Ramos (cell line): ENCODE measurements at regions not wholly inside any gene's neighbourhood (a gene's known extent, or its start where the extent isn't known, plus 50 kb on each side); places are given as distances from the start of the nearest gene placed in this dataset.

ENCODE experiments used
- in situ Hi-C: fragments of 300-500 bp; cut with MboI; formaldehyde crosslinking; loops from one replicate; pipeline ENCODE4 v1.14.3; 2022; ENCODE audit warnings: low sequenced_read_pairs; ENCODE audit not compliant: unreplicated experiment

DNA sequence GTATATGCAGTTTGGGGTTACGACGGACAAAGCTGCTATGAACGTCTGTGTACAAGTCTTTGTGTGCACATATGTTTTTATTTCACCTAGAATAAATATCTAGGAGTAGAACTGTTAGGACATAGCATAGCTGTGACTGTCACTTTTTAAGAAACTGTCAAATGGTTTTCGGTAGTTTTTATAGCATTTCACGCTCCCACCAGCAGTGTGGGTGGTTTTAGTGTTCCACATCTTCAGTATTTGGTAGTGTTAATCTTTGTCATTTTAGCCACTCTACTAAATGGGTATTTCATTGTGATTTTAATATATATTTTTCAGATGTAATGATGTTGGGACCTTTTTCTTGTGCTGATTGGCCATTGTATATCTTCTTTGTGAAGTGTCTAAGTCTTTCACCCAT, 109.1 kb upstream of the BCAT1 start:
- in situ Hi-C loops: loop anchor here (5.0 kb wide), 1 partner anchor 36 kb away; no protein-coding TSS in a partner anchor

DNA sequence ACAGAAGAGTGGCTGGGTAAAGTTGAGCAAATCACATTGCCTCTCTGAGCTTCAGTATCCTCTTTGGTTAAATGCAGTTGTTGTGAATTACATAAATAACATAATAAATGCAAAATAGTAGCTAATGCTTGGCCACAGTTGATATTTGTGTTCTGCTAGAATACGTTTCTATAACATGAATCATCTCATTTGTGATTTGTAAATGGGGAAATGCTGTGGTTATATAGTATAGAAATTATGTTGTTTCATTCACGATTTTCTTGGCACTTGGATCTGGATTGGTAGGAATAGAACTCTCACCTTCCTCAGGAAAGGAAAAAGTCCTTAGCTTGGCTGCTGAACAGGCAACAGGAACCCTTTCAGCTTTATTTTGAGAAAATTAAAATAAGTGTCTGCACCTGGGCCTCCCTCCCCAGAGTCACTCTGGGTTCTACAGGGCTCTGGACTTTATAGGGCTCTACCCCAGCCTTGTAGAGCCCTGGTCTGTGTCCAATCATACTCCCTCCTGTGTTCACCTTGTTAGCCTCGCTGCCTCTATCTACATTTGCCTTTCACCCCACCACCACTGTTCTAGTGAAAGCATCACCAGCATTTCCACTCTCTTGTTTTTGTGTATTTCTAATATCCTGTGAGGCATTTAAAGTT, 107.7 kb upstream of the BCAT1 start:
- in situ Hi-C loops: loop anchor here (5.0 kb wide), 1 partner anchor 34 kb away; no protein-coding TSS in a partner anchor

DNA sequence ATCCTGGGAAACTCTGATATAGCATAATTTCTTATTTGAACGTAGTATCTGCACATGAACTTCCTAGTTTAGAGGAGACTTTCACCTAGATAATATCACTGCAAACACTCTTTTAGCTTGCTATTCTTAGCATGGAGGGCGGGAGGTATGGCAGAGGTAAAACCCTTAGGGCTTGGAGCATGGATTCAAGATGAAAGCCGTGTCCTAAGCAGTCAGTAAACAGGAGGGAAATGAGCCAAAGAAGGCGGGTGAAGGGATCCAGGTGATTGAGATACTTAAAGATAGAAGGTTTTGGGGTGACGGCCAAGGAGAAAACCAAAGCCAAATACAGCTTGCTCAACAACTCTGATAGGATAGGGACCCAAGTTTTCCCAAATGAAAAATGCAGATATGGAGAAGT, 107.1 kb upstream of the BCAT1 start:
- in situ Hi-C loops: loop anchor here (5.0 kb wide), 1 partner anchor 34 kb away; no protein-coding TSS in a partner anchor

DNA sequence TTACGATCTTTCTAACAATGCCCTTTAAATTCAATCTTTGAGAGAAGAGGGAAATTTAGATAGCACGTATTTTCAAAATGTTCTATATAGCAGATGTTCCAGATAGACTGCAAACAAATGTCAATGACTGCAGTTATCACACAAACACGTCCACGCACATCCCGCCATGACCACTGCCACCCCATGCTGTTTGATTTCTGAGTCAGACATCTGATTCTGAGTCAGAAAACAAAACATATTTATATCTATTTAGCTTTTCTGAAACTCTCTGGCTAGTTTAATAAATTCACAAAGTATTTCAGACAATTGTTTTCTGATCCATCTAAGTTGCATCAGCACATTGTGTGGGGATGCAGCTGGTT, 105.9 kb upstream of the BCAT1 start:
- in situ Hi-C loops: loop anchor here (5.0 kb wide), 1 partner anchor 32 kb away; no protein-coding TSS in a partner anchor

DNA sequence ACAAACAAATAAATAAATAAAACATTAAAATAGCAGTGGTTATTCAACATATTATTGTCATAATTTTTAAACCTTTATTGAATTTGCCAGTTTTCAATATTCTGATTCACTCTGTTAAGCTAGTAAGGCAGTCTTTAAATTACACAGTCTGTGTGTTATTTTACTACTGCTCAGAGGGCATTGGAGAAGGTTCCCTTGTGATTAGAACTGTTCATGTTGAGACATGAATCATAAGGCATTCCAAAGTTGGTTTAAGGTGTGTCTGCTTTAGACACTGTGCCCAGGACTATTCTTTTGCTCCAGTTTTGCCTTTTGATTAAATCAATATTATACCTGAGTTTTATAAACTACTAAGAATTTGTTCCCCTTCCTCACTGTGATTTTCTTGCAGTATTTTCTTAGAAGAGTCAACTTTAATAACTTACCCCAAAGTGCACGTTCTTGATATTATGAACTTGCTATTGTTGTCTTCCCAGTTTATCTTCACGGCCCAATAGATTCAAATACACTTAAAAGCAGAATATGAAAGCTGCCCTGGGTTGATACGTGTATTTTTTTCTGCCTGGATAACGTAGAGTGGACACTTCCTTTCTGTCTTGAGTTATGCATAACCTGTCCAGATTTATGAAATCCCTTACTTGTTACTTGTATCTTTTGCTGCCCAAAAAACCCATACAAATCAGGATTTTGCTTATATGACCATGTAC, 105.3 kb upstream of the BCAT1 start:
- in situ Hi-C loops: no loop called here

DNA sequence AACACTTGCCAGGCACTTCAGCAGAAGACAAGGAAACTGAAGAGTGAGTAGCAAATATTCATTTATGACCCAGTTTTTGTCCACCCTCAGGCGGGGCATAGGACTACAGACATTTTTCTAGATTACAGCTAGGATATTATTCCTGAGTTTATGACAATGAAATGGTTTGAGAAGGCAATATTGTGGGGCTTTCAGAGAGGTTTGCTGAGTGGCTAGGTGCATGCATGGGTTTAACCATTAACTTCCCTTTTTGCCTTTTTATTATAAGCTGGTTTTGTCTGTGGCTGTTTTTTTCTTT, 104.0 kb upstream of the BCAT1 start:
- in situ Hi-C loops: no loop called here

DNA sequence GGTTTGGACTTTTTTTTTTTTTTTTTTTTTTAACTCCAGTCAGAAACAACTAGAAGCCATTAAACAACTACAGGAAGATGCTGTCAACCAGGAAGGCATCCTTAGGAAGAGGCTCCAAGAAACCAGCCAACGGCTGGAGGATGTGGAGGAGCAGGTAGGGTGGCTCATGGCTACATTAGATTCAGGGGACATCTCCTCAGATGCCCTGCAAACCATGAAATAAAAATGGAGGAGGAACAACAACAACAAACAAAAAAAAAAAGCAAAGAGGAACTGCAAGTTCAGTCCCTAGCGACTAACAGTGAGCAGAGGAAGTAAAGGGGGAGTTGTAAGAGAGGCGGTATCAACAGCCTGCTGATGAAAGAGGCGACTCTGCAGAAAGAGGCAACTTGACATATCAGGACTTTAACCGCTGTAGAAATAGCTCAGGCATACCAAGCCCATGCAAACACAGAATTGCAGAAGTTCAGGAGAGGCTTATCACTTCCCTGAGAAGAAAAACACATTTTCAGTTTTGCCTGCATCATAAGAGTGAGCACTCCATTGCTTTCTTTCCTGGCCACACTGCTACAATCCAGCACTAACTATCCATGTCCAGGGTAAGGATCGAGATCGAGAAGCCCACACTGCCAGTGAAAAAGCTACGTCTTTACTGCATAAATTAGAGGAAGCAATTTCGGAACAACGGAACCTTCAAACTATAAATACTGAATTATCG, 103.5 kb upstream of the BCAT1 start:
- in situ Hi-C loops: no loop called here

DNA sequence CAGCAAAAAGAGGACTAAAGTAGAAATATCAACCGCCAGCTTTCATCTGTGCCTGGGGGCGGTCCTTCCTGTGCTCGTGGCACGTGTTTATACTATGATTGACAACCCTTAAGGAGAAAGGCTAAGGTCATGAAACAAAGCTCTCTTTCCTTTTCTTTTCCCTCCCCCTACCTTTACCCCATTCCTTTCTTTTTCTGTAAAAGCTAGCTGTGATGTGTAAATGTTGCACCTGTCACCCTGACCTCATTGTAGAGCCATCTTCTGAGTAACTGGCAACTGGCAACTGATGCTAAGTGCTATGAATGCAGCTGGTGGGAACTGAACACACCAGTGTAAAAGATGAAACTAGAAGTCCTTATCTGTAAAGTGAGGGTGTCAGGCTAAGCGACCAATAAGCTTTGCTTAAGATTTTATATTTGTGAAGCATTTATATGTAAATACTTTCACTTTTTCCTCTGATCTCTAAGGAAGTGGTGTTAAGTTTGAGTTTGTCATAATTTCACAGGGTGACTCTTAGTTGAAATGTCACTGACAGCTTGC, 102.8 kb upstream of the BCAT1 start:
- in situ Hi-C loops: no loop called here

DNA sequence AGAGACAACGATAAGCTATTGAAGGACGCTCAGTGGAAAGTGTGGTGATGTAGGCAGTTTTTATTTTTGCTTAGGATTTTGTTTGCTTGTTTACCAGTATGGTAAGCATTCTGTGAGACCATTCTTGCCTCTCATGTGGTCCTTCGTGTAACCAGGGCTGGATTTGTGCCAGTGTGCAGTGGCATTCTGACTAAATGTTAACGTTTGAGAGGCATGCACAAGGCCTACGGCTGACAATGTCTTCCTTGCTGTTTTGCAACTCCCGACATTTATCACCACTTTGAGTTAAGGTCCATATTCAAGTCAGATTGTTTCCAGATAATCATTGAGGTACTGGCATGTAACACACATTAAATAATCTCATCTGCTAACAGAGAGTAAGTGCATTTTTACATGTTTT, 102.3 kb upstream of the BCAT1 start:
- in situ Hi-C loops: no loop called here

DNA sequence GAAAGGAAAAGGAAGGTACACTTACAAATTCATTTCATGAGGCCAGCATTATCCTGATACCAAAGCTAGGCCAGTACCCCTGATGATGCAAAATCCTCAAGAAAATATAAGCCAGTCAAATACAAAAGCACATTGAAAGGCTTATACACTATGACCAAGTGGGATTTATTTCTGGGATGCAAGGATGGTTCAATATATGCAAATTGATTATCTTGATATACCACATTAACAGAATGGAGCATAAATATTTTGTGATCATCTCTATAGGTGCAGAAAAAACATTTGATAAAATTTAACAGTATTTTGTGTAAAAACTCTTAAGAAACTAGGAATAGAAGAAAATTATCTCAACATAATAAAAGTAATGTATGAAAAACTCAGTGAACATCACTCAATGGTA, 97.0 kb upstream of the BCAT1 start:
- in situ Hi-C loops: no loop called here

DNA sequence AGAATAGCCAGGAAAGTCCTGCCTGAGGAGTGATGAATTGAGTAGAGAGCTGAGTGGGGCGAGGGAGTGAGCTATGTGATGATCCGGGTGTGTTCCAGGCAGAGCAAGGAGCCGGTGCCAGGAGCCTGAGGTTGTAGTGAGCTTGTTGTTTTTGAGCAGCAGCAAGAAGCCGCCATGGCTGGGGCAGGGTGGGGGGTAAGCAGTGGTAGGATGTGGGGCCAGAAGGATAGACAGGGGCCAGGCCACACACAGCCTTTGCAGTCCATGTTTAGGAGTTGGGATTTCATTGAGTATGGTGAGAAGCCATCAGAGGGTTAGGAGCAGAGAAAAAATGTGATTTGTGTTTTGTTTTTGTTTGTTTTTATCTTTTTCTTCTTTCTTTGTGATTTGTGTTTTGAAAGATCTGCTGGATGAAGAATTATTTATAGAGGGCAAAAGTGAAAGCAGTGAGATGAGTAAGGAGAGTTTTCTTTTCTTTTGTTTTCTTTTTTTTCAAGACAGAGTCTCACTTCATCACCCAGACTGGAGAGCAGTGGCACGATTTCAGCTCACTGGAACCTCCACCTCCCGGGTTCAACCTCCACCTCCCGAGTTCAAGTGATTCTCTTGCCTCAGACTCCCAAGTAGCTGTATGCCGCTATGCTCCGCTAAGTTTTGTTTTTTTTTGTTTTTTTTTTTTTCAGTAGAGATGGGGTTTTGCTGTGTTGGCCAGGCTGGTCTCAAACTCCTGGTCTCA, 92.3 kb upstream of the BCAT1 start:
- in situ Hi-C loops: no loop called here

DNA sequence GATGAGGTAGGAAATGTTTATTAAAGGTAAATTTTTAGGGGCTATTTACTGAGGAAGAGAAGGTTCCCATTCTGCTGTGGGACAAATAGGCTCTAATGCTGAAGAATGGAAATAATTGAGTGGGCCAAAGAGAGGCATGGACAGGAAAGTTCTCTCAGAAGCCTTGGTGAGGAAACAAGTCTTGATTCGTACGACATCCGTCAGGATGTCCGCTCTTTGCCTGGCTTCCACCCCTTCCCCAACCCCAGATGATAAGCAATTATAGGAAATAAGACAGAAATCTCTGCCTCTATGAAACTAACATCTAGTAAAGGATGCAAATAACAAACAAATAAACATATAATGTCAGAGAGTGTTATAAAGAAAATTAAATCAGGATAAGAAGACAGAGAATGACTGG, 91.7 kb upstream of the BCAT1 start:
- in situ Hi-C loops: no loop called here

DNA sequence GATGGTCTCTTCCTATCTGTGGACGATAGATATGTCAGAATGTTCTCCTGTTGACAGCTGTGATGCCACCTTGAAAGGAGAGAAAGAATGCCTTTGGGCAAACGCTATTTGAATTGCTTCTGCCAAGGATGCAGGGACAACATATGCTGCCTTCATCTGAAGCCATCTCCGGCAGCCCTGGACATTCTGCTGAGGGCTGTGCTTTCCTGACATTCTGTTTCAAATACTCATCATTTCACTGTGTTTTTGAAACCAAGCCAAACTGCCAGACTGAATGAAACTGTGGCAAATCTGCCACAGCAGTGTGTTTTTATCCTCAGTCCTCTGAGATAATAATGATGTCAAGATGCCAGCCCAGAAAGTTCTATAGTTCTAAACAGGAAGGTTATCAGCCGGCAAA, 85.8 kb upstream of the BCAT1 start:
- in situ Hi-C loops: no loop called here

DNA sequence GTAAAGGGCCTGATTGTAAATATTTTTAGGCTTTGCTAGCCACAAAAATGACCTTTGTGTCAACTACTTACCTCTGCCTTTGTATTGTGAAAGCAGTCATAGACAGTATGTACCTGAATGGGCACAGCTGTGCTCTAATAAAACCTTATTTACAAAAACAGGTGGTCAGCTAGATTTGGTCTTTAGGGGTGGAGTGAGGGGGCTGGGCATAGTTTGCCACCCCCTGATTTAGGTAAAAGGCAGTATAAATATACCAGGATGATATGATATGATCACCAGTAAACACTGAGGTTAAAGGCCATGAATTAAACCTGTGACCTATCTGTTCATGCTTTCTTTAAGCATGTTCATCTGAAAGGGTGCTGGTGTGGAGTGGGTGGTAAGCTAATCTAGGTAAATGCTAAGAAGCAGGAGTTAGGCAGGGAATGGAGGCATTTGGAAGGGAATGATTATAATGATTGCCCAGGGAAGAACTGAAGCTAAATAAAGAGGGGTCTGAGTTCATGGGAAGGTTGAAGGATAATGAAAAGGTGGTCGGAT, 77.1 kb upstream of the BCAT1 start:
- in situ Hi-C loops: no loop called here

DNA sequence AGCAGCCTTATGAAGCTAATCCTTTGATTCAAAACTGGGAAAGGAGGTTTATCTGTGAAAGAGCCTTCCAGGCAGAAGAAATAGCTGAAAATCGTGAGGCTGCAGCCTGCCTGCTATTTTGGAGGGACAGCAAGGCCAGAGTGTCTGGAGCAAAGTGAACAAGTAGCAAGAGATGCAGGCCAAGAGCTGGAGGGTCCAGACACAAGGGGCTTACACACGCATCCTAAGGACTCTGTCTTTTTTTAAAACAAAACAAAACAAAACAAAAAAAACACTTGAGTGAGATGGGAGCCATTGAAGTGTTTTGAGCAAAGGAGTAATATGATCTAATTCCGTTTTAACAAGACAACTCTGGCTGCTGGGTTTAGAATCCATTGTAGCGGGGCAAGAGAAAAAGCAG, 76.4 kb upstream of the BCAT1 start:
- in situ Hi-C loops: no loop called here

DNA sequence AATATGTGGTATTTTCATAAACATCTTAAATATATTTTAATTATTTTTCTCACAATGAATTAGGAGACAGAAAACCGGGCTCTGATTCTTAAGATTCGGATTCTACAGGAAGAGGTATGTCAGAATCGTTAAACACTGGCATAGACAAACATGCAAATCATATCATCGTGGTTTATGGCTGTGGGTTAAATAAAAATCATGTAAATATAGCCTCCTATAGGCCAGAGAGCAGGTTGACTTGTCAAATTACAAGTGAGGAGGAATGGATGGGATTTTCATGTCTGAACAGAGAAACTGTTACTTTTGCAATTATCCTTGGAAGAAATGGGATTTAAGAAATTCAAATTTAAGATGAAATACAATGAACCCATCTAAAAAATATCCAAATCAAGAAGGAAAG, 74.9 kb upstream of the BCAT1 start:
- in situ Hi-C loops: loop anchor here (5.0 to 25.0 kb wide), 2 partner anchors 33 to 487 kb away; no protein-coding TSS in a partner anchor

DNA sequence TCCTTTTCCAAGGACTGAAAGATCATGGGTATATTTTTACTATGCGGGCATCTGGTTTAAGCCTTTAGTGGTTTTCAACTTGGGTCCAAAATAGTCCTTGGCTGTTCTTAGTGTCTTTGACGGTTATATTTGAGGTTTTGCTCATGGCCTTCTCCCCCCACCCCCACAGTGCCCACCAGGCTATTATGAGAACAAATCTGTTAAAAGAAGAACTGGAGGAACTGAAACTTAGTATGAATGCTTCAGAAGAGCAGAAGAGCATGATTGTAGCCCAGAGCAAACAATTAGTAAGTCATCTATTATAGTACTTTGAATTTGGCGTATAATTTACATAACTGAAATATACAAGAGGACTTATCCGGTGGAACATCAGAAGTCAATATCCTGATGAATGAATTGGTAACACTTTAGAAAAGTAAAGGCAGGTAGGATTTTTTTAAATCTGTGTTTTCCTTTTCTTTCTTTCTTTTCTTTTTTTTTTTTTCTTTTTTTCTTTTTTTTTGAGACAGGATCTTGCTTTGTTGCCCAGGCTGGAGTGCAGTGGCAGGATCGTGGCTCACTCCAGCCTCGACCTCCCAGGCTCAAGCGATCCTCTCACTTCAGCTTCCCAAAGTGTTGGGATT, 71.8 kb upstream of the BCAT1 start:
- in situ Hi-C loops: loop anchor here (5.0 to 25.0 kb wide), 2 partner anchors 37 to 483 kb away; no protein-coding TSS in a partner anchor

DNA sequence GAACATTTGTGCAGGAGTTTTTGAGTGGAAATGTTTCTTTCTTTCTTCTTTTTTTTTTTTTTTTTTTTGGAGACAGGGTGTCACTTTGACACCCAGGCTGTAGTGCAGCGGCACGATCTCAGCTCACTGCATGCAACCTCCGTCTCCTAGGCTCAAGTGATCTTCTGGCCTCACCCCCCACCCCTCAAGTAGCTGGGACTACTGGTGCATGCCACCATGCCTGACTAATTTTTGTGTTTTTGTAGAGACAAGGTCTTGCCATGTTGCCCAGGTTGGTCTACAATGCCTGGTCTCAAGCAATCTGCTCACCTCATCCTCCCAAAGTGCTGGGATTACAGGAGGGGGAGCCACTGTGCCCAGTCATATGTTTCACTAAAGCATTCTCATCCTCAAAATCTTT, 69.2 kb upstream of the BCAT1 start:
- in situ Hi-C loops: loop anchor here (25.0 kb wide), 1 partner anchor 481 kb away; no protein-coding TSS in a partner anchor

DNA sequence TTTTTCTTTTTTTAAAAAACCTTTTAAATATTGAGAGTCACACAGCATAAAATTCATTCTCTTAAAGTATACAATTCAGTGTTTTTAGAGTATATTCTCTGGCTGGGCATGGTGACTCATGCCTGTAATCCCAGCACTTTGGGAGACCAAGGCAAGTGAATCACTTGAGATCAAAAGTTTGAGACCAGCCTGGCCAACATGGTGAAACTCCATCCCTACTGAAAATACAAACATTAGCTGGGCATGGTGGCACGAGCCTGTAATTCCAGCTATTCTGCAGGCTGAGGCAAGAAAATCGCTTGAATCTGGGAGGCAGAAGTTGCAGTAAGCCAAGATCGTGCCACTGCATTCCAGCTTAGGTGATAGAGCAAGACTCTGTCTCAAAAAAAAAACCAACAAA, 68.4 kb upstream of the BCAT1 start:
- in situ Hi-C loops: loop anchor here (25.0 kb wide), 1 partner anchor 480 kb away; no protein-coding TSS in a partner anchor

DNA sequence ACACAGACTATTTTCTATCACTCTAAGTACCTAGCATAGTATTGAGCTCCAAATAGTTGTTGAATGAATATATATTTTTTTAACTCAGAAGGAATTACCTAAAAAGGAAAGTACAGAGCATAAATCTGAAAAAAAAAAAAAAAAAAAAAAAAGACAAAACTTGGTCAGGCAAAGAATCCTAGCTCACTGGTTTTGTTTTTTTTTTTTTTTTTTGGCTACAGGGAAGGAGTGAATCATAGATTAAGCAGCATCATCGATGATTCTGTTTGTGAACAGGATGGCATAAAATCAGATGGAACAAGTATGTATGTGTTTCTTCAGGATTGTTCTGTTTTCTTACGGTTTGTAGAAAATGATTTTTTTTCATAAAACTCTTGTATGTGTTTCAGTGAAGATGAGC, 66.1 kb upstream of the BCAT1 start:
- in situ Hi-C loops: loop anchor here (25.0 kb wide), 1 partner anchor 478 kb away; no protein-coding TSS in a partner anchor
